Right lobe of liver (tissue), 4 donors: ENCODE measurements at regions not wholly inside any gene's neighbourhood (a gene's known extent, or its start where the extent isn't known, plus 50 kb on each side); places are given as distances from the start of the nearest gene placed in this dataset.

Source experiments
- CTCF ChIP-seq, 4 donors: fragments of 200-600 bp in 3 of 4; fragments of 450-650 bp in 1 of 4; IDR thresholded peaks; one replicate each; pipeline versions ENCODE4 v1.5.1 to v1.8.0; 2016 to 2022; ENCODE audit warnings: antibody characterized with exemption in 4 of 4, mild to moderate bottlenecking in 2 of 4
- POLR2A ChIP-seq: fragments of 450-650 bp; IDR thresholded peaks from one replicate; pipeline ENCODE4 v1.6.1; 2017; ENCODE audit warnings: antibody characterized with exemption, mild to moderate bottlenecking
- donor health status: DM: no; HTN: no; CAD: no.
- donor health status: DM: no; HTN: no; CAD: no.
- donor health status: DM: no; HTN: yes; CAD: no.

GRCh38 chr21:15445327-15445726, 284.5 kb upstream of the USP25 start:
- TF ChIP-seq CTCF (IDR thresholded peaks at IDR 0.05) (no peak), POLR2A (no peak)
